HG02885 (cell line): ENCODE measurements at regions not wholly inside any gene's neighbourhood (a gene's known extent, or its start where the extent isn't known, plus 50 kb on each side); places are given as distances from the start of the nearest gene placed in this dataset.
"Not testable (repeated sequence)": the region's sequence is repeated elsewhere in the genome, so short reads cannot be mapped to it uniquely, and the experiment has no call there.

Source experiments
- ATAC-seq: cut with Tn5 transposase; IDR thresholded peaks from one replicate; pipeline ENCODE4 v1.9.1; 2021; ENCODE audit warnings: mild to moderate bottlenecking; ENCODE audit not compliant: unreplicated experiment, poor library complexity

GRCh38 chr2:228611171-228611570, 429.7 kb upstream of the SPHKAP start:
- no peak for ATAC-seq

DNA sequence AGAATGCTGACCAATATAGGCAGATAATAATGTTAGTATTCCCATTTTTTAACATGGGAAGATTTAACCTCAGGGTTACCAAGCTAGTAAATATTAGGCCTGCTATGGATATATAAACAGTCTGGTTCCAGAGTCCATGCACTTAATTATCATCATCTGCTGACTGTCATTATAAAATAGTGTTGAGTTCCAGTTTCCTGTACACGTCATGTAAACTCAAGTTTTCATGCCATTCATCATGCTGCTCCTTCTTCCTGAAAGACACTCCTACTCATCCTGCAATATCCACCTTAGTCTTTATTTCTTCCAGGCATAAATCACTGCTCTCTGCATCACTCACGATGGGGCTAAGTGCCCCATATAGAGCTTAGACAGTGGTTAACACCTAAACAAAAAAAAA, 420.8 kb upstream of the SPHKAP start:
- no peak for ATAC-seq

DNA sequence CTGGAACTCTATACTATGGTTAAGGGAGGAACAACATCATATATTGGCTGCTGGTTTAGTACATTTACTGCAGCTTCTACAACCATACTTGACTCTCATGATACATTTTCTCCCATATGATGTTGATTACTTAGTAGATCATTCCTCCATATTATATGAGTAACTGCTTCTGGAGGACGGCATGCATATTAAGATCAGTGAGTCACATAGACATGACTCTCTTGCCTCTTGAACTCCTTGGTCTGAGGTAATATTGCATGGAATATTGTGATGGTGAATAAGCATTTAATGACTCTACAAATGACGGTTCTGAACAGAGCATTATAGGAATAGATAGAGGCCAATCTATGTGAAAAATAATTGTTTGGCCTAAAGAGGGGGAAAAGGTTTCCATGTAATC, 418.8 kb upstream of the SPHKAP start:
- ATAC-seq = no peak

GRCh38 chr2:228599781-228600180, 418.3 kb upstream of the SPHKAP start:
- ATAC-seq = no peak

DNA sequence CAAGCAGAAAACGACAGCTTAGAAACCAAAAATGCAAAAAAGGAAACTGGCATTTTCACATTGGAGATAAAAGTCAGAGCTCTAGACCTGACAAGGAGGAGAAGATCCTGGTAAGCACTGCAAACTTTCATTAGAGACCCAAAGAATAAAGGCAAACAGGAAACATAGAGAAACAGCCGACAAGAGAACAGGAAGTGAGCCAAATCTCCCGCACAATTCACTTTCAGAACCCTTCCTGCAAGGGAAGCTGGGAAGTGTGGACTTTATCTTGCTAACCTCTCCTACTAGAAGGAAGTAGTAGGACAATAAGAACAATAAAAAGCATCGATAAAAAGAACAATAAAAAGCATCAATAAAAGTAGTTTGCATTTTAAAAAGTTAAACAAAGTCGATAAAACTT, 417.8 kb upstream of the SPHKAP start:
- no peak for ATAC-seq

- ATAC-seq = no peak
Measured at GRCh38 chr2:228597032-228597431, 415.5 kb upstream of the SPHKAP start.

DNA sequence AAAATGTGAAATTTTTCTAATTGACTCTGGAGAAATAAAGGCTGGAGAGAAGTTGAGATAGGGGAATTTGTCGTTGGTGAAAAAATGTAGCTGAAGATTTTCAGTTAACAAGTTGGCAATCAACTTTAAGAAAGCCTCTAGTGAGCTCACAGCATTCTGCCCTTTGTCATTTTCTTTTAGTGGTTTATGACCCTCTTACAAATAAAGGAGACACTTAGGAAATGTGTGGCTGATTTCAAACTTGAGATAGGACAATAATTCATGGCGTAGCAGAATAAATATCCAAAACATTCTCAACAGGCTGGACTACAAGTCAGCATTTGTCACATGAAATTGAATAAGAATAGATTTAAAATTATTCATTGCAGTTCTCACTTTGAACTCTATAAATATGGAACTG, 412.5 kb upstream of the SPHKAP start:
- no peak for ATAC-seq

DNA sequence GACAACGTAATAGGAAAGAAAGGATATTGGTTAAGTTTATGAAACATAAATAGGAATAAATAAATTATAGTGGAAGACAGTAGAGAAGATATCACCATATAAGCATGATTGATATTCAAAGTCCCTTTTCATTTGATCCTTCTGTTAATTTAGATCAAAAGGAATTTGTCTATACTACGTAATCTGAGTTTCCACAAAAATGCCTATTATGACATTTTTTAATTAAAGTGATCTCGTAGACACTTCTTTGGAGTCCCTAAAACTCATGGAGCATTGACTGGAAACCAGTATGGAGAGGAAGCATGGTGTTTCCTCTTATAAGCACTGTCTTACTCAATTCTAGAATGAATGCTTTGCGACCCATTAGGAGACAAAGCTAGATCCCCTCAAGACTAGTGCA, 411.4 kb upstream of the SPHKAP start:
- no peak for ATAC-seq

- peak; percentile 93 for ATAC-seq
Measured at GRCh38 chr2:228590681-228591080, 409.2 kb upstream of the SPHKAP start.

DNA sequence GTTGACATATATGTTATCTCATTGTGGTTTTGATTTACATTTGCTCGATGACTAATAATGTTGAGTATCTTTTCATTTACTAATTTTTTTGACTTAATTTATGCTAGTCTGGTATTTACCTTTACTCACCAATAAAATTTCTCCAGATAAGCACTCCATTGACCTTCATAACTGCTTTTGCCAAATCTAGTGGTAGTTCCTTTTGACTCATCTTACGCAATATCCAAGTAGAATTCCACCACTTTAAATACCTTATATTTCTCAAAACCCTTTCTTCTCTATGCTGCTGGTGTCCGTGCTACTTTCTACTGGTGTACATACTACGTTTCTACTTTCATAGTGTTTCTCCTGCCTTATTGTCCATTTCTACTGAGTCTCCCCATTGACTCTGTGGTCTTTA, 407.6 kb upstream of the SPHKAP start:
- ATAC-seq = no peak

DNA sequence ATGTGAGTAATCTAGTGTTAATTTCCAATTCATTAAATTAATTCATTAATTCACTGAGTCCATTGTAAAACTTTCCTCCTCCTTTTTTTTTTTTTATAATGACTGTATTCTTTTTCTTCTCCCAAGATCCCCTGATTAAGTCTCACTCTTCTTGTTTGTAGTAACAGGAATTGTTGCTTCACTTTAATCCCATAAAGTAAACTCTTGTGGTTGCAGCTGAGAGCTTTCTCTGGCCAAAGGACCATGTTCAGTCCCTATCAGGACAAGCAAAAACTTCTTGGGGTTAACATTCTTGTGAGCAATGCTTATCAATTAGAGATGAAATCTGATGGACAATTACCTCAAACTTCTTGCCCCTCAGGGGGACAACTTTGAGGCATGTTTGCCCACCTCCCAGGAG, 400.2 kb upstream of the SPHKAP start:
- ATAC-seq = no peak

- ATAC-seq = no peak
Measured at GRCh38 chr2:228575897-228576296, 394.4 kb upstream of the SPHKAP start.

- ATAC-seq = not testable (repeated sequence)
Measured at GRCh38 chr2:228568275-228568674, 386.8 kb upstream of the SPHKAP start.

DNA sequence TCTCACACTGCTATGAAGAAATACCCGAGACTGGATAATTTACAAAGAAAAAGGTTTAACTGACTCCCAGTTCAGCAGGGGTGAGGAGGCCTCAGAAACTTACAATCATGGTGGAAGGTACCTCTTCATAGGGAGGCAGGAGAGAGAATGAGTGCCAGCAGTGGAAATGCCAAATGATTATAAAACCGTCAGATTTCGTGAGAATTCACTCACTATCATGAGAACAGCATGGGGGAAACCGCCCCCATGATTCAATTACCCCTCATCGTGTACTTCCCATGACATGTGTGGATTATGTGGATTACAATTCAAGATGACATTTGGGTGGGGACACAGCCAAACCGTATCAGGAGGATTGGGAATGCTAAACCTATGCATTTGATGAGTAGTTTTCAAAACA, 380.3 kb upstream of the SPHKAP start:
- ATAC-seq = no peak

DNA sequence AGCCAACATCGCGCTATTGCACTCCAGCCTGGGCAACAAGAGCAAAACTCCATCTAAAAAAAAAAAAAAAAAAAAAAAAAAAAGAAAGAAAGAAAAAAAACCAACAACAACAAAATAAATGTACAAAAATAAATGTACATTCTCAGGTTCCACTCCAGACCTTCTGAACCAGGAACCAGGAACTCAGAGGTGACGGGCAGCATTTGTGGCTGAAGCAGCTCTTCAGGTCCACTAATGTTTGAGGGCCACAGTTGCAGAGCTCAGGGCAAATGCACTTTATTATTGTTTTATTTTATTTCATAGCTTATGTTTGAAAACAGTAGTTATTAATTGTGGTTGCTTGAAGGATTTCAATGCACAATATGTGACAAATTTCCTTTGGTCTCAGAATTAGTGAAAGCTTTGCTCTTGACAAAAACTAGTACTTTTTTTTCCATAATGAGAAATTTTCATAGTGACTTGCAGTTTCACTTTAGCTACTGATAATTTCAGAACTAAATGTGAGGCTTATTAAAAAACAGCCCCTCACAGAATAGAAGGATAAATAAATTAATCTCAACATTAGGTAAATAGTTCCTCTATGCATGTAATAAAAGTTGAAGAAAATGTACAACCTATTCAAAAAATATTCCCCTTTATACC, 378.4 kb upstream of the SPHKAP start:
- ATAC-seq = peak; percentile 90

DNA sequence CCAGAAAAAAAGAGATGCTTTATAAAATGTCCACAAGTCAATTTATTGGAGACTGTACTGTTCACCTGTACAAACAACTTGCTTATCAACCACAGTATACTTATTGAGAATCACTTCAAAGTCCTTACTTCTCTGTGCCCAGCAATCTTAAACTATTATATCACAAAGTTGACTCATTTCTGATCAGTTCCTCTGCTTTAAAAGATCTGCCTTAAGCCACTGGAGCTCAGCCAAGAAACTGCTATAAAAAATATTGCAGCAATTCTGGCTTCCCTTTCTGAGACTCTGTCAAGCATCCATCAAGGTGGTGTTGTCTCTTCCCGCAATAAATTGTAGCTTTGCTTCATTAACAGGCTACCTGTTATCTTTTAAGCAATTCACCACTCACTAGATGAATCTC, 375.2 kb upstream of the SPHKAP start:
- peak; percentile 27 for ATAC-seq

GRCh38 chr2:228549441-228550007, 368.0 kb upstream of the SPHKAP start:
- no peak for ATAC-seq

DNA sequence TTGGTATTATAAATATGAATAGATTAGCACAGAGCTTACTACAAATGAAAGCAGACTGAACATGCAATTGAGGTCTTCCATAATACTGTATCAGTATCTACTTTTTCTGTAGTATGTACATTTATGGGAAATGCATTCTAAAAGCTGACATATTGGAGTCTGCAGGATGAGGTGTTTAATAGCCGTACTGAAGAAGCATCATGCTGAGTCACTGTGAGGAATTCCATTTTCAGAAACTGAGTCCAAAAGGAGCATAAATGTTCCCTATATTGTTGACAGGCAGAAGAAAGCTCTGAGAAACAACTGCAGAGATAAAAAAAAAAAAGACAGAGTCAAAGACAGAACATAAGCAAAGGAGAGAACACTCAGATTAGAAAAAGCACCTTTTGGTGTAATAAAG, 366.7 kb upstream of the SPHKAP start:
- no peak for ATAC-seq

- no peak for ATAC-seq
Measured at GRCh38 chr2:228545748-228546145, 364.3 kb upstream of the SPHKAP start.

- no peak for ATAC-seq
Measured at GRCh38 chr2:228545041-228545747, 363.7 kb upstream of the SPHKAP start.

- ATAC-seq = no peak
Measured at GRCh38 chr2:228543117-228543516, 361.6 kb upstream of the SPHKAP start.

- no peak for ATAC-seq
Measured at GRCh38 chr2:228542277-228542676, 360.8 kb upstream of the SPHKAP start.
